IPS-NIHi7 (cell line): ENCODE measurements at regions not wholly inside any gene's neighbourhood (a gene's known extent, or its start where the extent isn't known, plus 50 kb on each side); places are given as distances from the start of the nearest gene placed in this dataset.
A peak's percentile ranks its signal among the peaks of the same experiment; 100 is the strongest.

Experiments
- DNase-seq: peaks from one replicate; pipeline ENCODE4 v3.0.0; 2012; ENCODE audit warnings: mixed read lengths; ENCODE audit errors: extremely low spot score

GRCh38 chr18:46344416-46345180, 240.4 kb downstream of the HAUS1 start:
- no peak for DNase-seq

- DNase-seq: no peak
Measured at GRCh38 chr18:46345181-46345465, 240.9 kb downstream of the HAUS1 start.

GRCh38 chr18:46346213-46346612, 242.0 kb downstream of the HAUS1 start:
- no peak for DNase-seq

GRCh38 chr18:46346896-46347630, 242.9 kb downstream of the HAUS1 start:
- DNase-seq: no peak

- DNase-seq: no peak
Measured at GRCh38 chr18:46350598-46351159, 246.5 kb downstream of the HAUS1 start.

GRCh38 chr18:46352520-46353250, 248.5 kb downstream of the HAUS1 start:
- DNase-seq: no peak

GRCh38 chr18:46353460-46353859, 249.3 kb downstream of the HAUS1 start:
- DNase-seq: no peak

GRCh38 chr18:46356278-46357033, 252.3 kb downstream of the HAUS1 start:
- no peak for DNase-seq

GRCh38 chr18:46360102-46360699, 256.0 kb downstream of the HAUS1 start:
- DNase-seq: no peak

GRCh38 chr18:46360866-46361265, 256.7 kb downstream of the HAUS1 start:
- no peak for DNase-seq

- DNase-seq: no peak
Measured at GRCh38 chr18:46362533-46362932, 258.3 kb downstream of the HAUS1 start.

GRCh38 chr18:46364048-46364447, 259.9 kb downstream of the HAUS1 start:
- no peak for DNase-seq

GRCh38 chr18:46366201-46366600, 262.0 kb downstream of the HAUS1 start:
- DNase-seq: no peak

GRCh38 chr18:46366751-46367376, 262.7 kb downstream of the HAUS1 start:
- no peak for DNase-seq

- DNase-seq: peak; percentile 80
Measured at GRCh38 chr18:46369323-46369722, 265.1 kb downstream of the HAUS1 start.

- no peak for DNase-seq
Measured at GRCh38 chr18:46370898-46371297, 266.7 kb downstream of the HAUS1 start.

- no peak for DNase-seq
Measured at GRCh38 chr18:46372670-46373069, 268.5 kb downstream of the HAUS1 start.

GRCh38 chr18:46373131-46373530, 268.9 kb downstream of the HAUS1 start:
- no peak for DNase-seq

GRCh38 chr18:46373791-46374190, 269.6 kb downstream of the HAUS1 start:
- DNase-seq: no peak

GRCh38 chr18:46374850-46375249, 270.7 kb downstream of the HAUS1 start:
- DNase-seq: peak; percentile 27

GRCh38 chr18:46377557-46377956, 273.4 kb downstream of the HAUS1 start:
- DNase-seq: no peak
